GM12878 (cell line): ENCODE measurements at regions not wholly inside any gene's neighbourhood (a gene's known extent, or its start where the extent isn't known, plus 50 kb on each side); places are given as distances from the start of the nearest gene placed in this dataset.

ENCODE experiments used
- ATAC-seq: fragments of 200-7000 bp; cut with Tn5 transposase; 3 replicates; pipeline ENCODE4 v1.9.1; 2020; ENCODE audit warnings: mild to moderate bottlenecking, moderate library complexity
- BruUV-seq: library from RNA; stranded (reverse); fragments of 400-500 nt; replicated peaks from 2 replicates; lab custom pipeline; 2021; lab: Mats Ljungman, UMichigan
- CTCF ChIA-PET: fragments of 300-600 bp; sonication (Branson Sonifier 250); formaldehyde crosslinking; extraction: SDS; loops from one replicate; lab custom pipeline; 2021; ENCODE audit warnings: inconsistent platforms; lab: Yijun Ruan, JAX
- POLR2A ChIA-PET: fragments of 350-600 bp; formaldehyde crosslinking; extraction: SDS; loops from one replicate; lab custom pipeline; 2021; ENCODE audit warnings: inconsistent platforms; lab: Charles Lee
- RAD21 ChIA-PET: fragments of 300-600 bp; sonication (Branson Sonifier 250); formaldehyde crosslinking; loops from one replicate; lab custom pipeline; 2023; ENCODE audit warnings: antibody characterized with exemption; ENCODE audit not compliant: unreplicated experiment; lab: Charles Lee
- SMC1A ChIA-PET: fragments of 300-600 bp; sonication (Branson Sonifier 250); formaldehyde crosslinking; loops from one replicate; lab custom pipeline; 2023; ENCODE audit not compliant: unreplicated experiment, uncharacterized antibody; lab: Charles Lee
- DNase-seq: peaks from one replicate; pipeline ENCODE4 v3.0.0-alpha.2; 2011; ENCODE audit warnings: low read depth, low spot score
- FAIRE-seq: peaks from 3 replicates; lab custom pipeline; 2011; peaks lifted over from hg19 to GRCh38; lab: Jason Lieb, UNC
- H2AFZ ChIP-seq: 2 replicates; pipeline ENCODE4 v1.6.0; 2011; ENCODE audit warnings: low read depth, low read length, control low read depth; ENCODE audit not compliant: control insufficient read depth
- H3K27ac ChIP-seq: 2 replicates; pipeline ENCODE4 v1.5.1; 2011; ENCODE audit warnings: control low read depth; ENCODE audit not compliant: control insufficient read depth, insufficient read depth
- H3K27me3 ChIP-seq, 2 experiments: replicated peaks in 1 of 2; 2 replicates each; pipeline versions ENCODE4 v1.6.0 to v1.6.1; 2011; ENCODE audit warnings: low read length in 1 of 2; ENCODE audit not compliant: control insufficient read depth in 2 of 2, insufficient read depth in 2 of 2
- H3K36me3 ChIP-seq, 2 experiments: 2 replicates each; pipeline ENCODE4 v1.5.1; 2011; ENCODE audit warnings: low read length in 1 of 2; ENCODE audit not compliant: control insufficient read depth in 2 of 2, insufficient read depth in 2 of 2
- H3K4me1 ChIP-seq: 2 replicates; pipeline ENCODE4 v1.6.1; 2011; ENCODE audit warnings: mild to moderate bottlenecking, low read length, moderate library complexity, mixed read lengths; ENCODE audit not compliant: control insufficient read depth, insufficient read depth
- H3K4me2 ChIP-seq: 2 replicates; pipeline ENCODE4 v1.6.0; 2011; ENCODE audit warnings: control low read depth; ENCODE audit not compliant: control insufficient read depth, insufficient read depth
- H3K4me3 ChIP-seq: fragments of 200-600 bp; sonication (generic); 2 replicates; pipeline ENCODE4 v1.5.1; 2016
- H3K79me2 ChIP-seq: 2 replicates; pipeline ENCODE4 v1.6.0; 2011; ENCODE audit warnings: low read length; ENCODE audit not compliant: control insufficient read depth, insufficient read depth
- H3K9ac ChIP-seq: 2 replicates; pipeline ENCODE4 v1.8.0; 2011; ENCODE audit warnings: low read length, control low read depth, mixed read lengths; ENCODE audit not compliant: control insufficient read depth, insufficient read depth
- H3K9me3 ChIP-seq: replicated peaks from 3 replicates; pipeline ENCODE4 v1.5.1; 2011; ENCODE audit warnings: mild to moderate bottlenecking, low read length; ENCODE audit not compliant: control insufficient read depth, insufficient read depth
- H4K20me1 ChIP-seq: 2 replicates; pipeline ENCODE4 v1.6.0; 2011; ENCODE audit not compliant: control insufficient read depth, insufficient read depth
- YY1 ChIP-seq: IDR thresholded peaks from 2 replicates; pipeline ENCODE4 v1.6.1; 2011; ENCODE audit warnings: low read depth, mild to moderate bottlenecking, low read length
- WGBS: methylation state at CpG from one replicate; pipeline ENCODE4 v1.1.6; 2016; ENCODE audit warnings: low lambda C conversion rate; ENCODE audit not compliant: insufficient replicate concordance, insufficient coverage; ENCODE audit errors: missing lambda C conversion rate; 5-methylcytosine and 5-hydroxymethylcytosine counted together
- in situ Hi-C: fragments of 300-500 bp; cut with MboI; formaldehyde crosslinking; loops from 9 replicates; pipeline ENCODE4 v1.14.3; 2018; ENCODE audit warnings: mixed read lengths
- intact Hi-C: fragments of 100-400 bp; cut with micrococcal nuclease; formaldehyde crosslinking; loops from one replicate; pipeline ENCODE4 v1.14.2; 2022; ENCODE audit not compliant: unreplicated experiment
- TF ChIP-seq, protein P1 (sequence below): IDR thresholded peaks from 2 replicates; pipeline ENCODE4 v1.6.1; 2012; ENCODE audit warnings: mild to moderate bottlenecking, low read depth, low read length
- TF ChIP-seq, protein P2 (sequence below): IDR thresholded peaks from 2 replicates; pipeline ENCODE4 v1.6.1; 2011; ENCODE audit warnings: borderline replicate concordance, low read depth, mild to moderate bottlenecking, moderate library complexity, mixed read lengths, low read length; ENCODE audit not compliant: insufficient read depth; ENCODE audit errors: extremely low read length
- TF ChIP-seq, protein P3 (sequence below): fragments of 450-650 bp; IDR thresholded peaks from 2 replicates; pipeline ENCODE4 v1.6.1; 2017; ENCODE audit warnings: mild to moderate bottlenecking, low read depth, inconsistent platforms; ENCODE audit not compliant: poor library complexity, severe bottlenecking

DNA sequence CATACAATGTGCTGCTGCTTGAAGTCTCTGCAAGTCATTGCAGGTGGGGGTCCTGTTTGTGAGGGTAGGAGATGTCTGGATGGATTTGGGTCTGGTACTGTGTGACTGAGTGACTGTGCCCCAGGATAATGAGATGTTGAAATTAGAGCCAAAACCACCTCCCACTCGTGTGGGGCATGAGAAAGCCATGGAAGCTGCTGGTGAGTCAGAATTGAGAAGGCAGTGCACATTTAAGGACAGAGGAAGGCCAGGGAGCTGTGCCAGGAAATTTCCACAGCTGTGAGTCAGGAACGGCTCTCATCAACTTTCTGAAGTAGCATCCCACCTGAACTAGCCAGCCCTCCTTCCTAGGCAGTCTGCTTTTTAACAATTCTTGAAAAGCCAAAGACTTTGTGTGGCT is 229.8 kb downstream of the DRD1 start (continued):
- TF ChIP-seq, protein P1, sequence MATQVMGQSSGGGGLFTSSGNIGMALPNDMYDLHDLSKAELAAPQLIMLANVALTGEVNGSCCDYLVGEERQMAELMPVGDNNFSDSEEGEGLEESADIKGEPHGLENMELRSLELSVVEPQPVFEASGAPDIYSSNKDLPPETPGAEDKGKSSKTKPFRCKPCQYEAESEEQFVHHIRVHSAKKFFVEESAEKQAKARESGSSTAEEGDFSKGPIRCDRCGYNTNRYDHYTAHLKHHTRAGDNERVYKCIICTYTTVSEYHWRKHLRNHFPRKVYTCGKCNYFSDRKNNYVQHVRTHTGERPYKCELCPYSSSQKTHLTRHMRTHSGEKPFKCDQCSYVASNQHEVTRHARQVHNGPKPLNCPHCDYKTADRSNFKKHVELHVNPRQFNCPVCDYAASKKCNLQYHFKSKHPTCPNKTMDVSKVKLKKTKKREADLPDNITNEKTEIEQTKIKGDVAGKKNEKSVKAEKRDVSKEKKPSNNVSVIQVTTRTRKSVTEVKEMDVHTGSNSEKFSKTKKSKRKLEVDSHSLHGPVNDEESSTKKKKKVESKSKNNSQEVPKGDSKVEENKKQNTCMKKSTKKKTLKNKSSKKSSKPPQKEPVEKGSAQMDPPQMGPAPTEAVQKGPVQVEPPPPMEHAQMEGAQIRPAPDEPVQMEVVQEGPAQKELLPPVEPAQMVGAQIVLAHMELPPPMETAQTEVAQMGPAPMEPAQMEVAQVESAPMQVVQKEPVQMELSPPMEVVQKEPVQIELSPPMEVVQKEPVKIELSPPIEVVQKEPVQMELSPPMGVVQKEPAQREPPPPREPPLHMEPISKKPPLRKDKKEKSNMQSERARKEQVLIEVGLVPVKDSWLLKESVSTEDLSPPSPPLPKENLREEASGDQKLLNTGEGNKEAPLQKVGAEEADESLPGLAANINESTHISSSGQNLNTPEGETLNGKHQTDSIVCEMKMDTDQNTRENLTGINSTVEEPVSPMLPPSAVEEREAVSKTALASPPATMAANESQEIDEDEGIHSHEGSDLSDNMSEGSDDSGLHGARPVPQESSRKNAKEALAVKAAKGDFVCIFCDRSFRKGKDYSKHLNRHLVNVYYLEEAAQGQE: no peak

DNA sequence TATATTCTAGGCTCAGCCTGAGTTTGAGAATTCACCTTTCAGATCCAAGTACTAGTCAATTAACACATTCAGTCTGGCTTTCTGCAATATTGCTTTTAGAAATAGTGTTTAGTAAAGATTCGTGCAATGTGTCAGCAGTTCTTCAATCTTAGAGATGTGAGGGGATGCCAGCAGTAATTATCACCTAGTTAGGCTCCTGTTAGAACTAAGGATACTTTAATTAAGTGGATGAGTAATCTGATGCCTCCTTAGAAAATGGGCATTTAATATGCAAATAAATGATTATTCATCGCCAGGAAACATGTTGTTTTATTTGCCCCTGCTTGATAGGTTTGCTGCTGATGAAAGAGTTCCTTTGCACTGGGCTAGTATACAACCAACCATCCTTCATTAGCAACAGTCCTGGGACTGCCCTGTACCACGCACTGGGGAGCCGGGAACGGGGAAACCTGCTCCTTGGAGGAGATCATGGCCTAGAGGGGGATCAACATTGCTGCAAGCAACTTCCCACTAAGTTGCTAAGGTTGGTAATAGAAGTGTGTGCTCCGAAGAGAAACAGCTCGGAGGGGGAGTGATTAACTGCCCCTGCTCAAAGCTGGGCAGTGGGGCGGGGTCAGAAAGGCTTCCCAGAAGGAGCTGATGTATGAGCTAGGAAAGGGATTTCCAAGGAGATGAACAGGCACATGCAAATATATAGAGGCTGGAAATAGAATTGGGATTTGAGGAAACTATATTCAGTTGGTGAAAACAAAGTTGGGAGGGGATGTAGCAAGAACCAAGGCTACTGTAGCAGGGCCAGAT is 231.8 kb downstream of the DRD1 start:
- no peaks in the 10 kb centered on the region for H3K36me3 ChIP-seq
- in situ Hi-C loops (no loop called here), intact Hi-C loops (no loop called here)
- FAIRE-seq: no peak
- no peaks in the 10 kb centered on the region for H3K4me1 ChIP-seq
- 18% methylated on average over 8 of the region's 8 CpGs for whole genome bisulfite sequencing
- no peak for ATAC-seq
- no peaks in the 10 kb centered on the region for H4K20me1 ChIP-seq
- no peak for DNase-seq
- ChIA-PET RAD21 (no interaction called here), CTCF (no interaction called here), SMC1A (no interaction called here), POLR2A (no interaction called here)
- H3K27me3 ChIP-seq: no peaks in the 10 kb centered on the region
- H3K4me3 ChIP-seq: no peak overlapping the region
- H2AFZ ChIP-seq: no peak overlapping the region
- H3K79me2 ChIP-seq: no peaks in the 10 kb centered on the region
- no peak overlapping the region for H3K27ac ChIP-seq
- no peak overlapping the region for H3K9ac ChIP-seq
- H3K4me2 ChIP-seq: no peak overlapping the region
- TF ChIP-seq, protein P2, sequence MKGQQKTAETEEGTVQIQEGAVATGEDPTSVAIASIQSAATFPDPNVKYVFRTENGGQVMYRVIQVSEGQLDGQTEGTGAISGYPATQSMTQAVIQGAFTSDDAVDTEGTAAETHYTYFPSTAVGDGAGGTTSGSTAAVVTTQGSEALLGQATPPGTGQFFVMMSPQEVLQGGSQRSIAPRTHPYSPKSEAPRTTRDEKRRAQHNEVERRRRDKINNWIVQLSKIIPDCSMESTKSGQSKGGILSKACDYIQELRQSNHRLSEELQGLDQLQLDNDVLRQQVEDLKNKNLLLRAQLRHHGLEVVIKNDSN: no peak
- TF ChIP-seq, protein P3, sequence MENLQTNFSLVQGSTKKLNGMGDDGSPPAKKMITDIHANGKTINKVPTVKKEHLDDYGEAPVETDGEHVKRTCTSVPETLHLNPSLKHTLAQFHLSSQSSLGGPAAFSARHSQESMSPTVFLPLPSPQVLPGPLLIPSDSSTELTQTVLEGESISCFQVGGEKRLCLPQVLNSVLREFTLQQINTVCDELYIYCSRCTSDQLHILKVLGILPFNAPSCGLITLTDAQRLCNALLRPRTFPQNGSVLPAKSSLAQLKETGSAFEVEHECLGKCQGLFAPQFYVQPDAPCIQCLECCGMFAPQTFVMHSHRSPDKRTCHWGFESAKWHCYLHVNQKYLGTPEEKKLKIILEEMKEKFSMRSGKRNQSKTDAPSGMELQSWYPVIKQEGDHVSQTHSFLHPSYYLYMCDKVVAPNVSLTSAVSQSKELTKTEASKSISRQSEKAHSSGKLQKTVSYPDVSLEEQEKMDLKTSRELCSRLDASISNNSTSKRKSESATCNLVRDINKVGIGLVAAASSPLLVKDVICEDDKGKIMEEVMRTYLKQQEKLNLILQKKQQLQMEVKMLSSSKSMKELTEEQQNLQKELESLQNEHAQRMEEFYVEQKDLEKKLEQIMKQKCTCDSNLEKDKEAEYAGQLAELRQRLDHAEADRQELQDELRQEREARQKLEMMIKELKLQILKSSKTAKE: no peak
- no peak for TF ChIP-seq YY1
- no TSS peak for BruUV-seq
- H3K9me3 ChIP-seq: no peaks in the 10 kb centered on the region
